GM23338 (cell line): ENCODE measurements at regions not wholly inside any gene's neighbourhood (a gene's known extent, or its start where the extent isn't known, plus 50 kb on each side); places are given as distances from the start of the nearest gene placed in this dataset.

Experiments used
- ATAC-seq: fragments of 200-7000 bp; cut with Tn5 transposase; 3 replicates; pipeline ENCODE4 v1.9.1; 2020
- DNase-seq: peaks from one replicate; pipeline ENCODE4 v3.0.0-alpha.2; 2015; ENCODE audit warnings: low spot score
- H2AFZ ChIP-seq: fragments of 200-600 bp; sonication (generic); 2 replicates; pipeline ENCODE4 v1.8.0; 2016; ENCODE audit warnings: antibody characterized with exemption, mild to moderate bottlenecking, moderate library complexity
- H3F3A ChIP-seq: fragments of 200-600 bp; sonication (generic); replicated peaks from 2 replicates; pipeline ENCODE4 v1.8.0; 2017; ENCODE audit warnings: antibody characterized with exemption, mixed run types, low read depth
- H3K27ac ChIP-seq: fragments of 200-600 bp; sonication (generic); 2 replicates; pipeline ENCODE4 v1.6.1; 2016; ENCODE audit warnings: low read depth
- H3K27me3 ChIP-seq: fragments of 200-600 bp; sonication (generic); 2 replicates; pipeline ENCODE4 v1.8.0; 2016; ENCODE audit warnings: mild to moderate bottlenecking, mixed run types, moderate library complexity; ENCODE audit not compliant: insufficient read depth
- H3K36me3 ChIP-seq: fragments of 200-600 bp; sonication (generic); 2 replicates; pipeline ENCODE4 v1.8.0; 2016; ENCODE audit warnings: mild to moderate bottlenecking; ENCODE audit not compliant: insufficient read depth
- H3K4me1 ChIP-seq: fragments of 200-600 bp; sonication (generic); 2 replicates; pipeline ENCODE4 v1.8.0; 2016; ENCODE audit warnings: mild to moderate bottlenecking, moderate library complexity; ENCODE audit not compliant: insufficient read depth
- H3K4me2 ChIP-seq: fragments of 200-600 bp; sonication (generic); 2 replicates; pipeline ENCODE4 v1.7.1; 2017; ENCODE audit warnings: mixed run types
- H3K4me3 ChIP-seq: fragments of 200-600 bp; sonication (generic); 2 replicates; pipeline ENCODE4 v1.6.1; 2016; ENCODE audit warnings: mixed run types
- H3K79me2 ChIP-seq: fragments of 200-600 bp; sonication (generic); replicated peaks from 2 replicates; pipeline ENCODE4 v1.8.0; 2017; ENCODE audit warnings: mild to moderate bottlenecking; ENCODE audit not compliant: insufficient read depth
- H3K9me2 ChIP-seq: fragments of 200-600 bp; sonication (generic); 2 replicates; pipeline ENCODE4 v1.8.0; 2017; ENCODE audit not compliant: insufficient read depth
- H4K20me1 ChIP-seq: fragments of 200-600 bp; sonication (generic); replicated peaks from 2 replicates; pipeline ENCODE4 v1.8.0; 2017; ENCODE audit warnings: mild to moderate bottlenecking; ENCODE audit not compliant: insufficient read depth
- H3K27ac Mint-ChIP-seq: 2 replicates; pipeline ENCODE4 v1.8.0; 2020; ENCODE audit warnings: inconsistent platforms, mild to moderate bottlenecking, moderate library complexity, mixed read lengths
- H3K27me3 Mint-ChIP-seq: 3 replicates; pipeline ENCODE4 v1.8.0; 2022; ENCODE audit warnings: low read depth, mild to moderate bottlenecking, moderate library complexity, mixed read lengths, inconsistent platforms; ENCODE audit not compliant: insufficient read depth, poor library complexity
- H3K36me3 Mint-ChIP-seq: 3 replicates; pipeline ENCODE4 v1.8.0; 2021; ENCODE audit warnings: low read depth, mild to moderate bottlenecking, inconsistent platforms, moderate library complexity, mixed read lengths
- H3K4me1 Mint-ChIP-seq: 3 replicates; pipeline ENCODE4 v1.8.0; 2020; ENCODE audit warnings: mild to moderate bottlenecking, inconsistent platforms, mixed read lengths
- H3K4me3 Mint-ChIP-seq: 3 replicates; pipeline ENCODE4 v1.8.0; 2021; ENCODE audit warnings: moderate library complexity, mild to moderate bottlenecking, inconsistent platforms, mixed read lengths
- H3K9me3 Mint-ChIP-seq: 3 replicates; pipeline ENCODE4 v1.8.0; 2020; ENCODE audit warnings: moderate library complexity, mild to moderate bottlenecking, inconsistent platforms, mixed read lengths
- CREB1 ChIP-seq: fragments of 250-450 bp; sonication (Bioruptor Pico); IDR thresholded peaks from 2 replicates; pipeline ENCODE4 v1.5.0; 2020; ENCODE audit warnings: low read depth, mild to moderate bottlenecking, moderate library complexity
- EZH2 ChIP-seq: fragments of 200-600 bp; sonication (generic); IDR thresholded peaks from one replicate; pipeline ENCODE4 v1.8.0; 2017; ENCODE audit warnings: antibody characterized with exemption, mild to moderate bottlenecking, low read depth; ENCODE audit not compliant: unreplicated experiment
- EZH2phosphoT487 ChIP-seq: fragments of 200-600 bp; sonication (generic); IDR thresholded peaks from one replicate; pipeline ENCODE4 v1.8.1; 2018; ENCODE audit warnings: antibody characterized with exemption; ENCODE audit not compliant: unreplicated experiment
- JUNB ChIP-seq: IDR thresholded peaks from one replicate; pipeline ENCODE4 v1.6.1; 2016; ENCODE audit warnings: antibody characterized with exemption; ENCODE audit not compliant: unreplicated experiment
- NANOG ChIP-seq: IDR thresholded peaks from 2 replicates; pipeline ENCODE4 v1.6.1; 2016; ENCODE audit warnings: antibody characterized with exemption, borderline replicate concordance
- POLR2AphosphoS5 ChIP-seq: IDR thresholded peaks from 2 replicates; pipeline ENCODE4 v1.6.1; 2016; ENCODE audit warnings: antibody characterized with exemption, low read depth
- STAT1 ChIP-seq: IDR thresholded peaks from one replicate; pipeline ENCODE4 v1.6.1; 2016; ENCODE audit warnings: antibody characterized with exemption; ENCODE audit not compliant: unreplicated experiment
- ZNF114 ChIP-seq: fragments of 250-450 bp; sonication (Bioruptor Pico); IDR thresholded peaks from 2 replicates; pipeline ENCODE4 v1.5.0; 2020; ENCODE audit warnings: mild to moderate bottlenecking, moderate library complexity
- ZNF331 ChIP-seq: fragments of 250-450 bp; sonication (Bioruptor Pico); IDR thresholded peaks from 2 replicates; pipeline ENCODE4 v1.5.0; 2020; ENCODE audit warnings: low read depth, mild to moderate bottlenecking, moderate library complexity
- TF ChIP-seq, protein P1 (sequence below): IDR thresholded peaks from 2 replicates; pipeline ENCODE4 v1.6.1; 2016; ENCODE audit warnings: antibody characterized with exemption
- TF ChIP-seq, protein P2 (sequence below): fragments of 250-450 bp; sonication (Bioruptor Pico); IDR thresholded peaks from 2 replicates; pipeline ENCODE4 v1.5.0; 2020; ENCODE audit warnings: mild to moderate bottlenecking, moderate library complexity
- TF ChIP-seq, protein P3 (sequence below), 2 experiments: fragments of 200-600 bp in 1 of 2; sonication (generic) in 1 of 2; conservative IDR thresholded peaks; 2 replicates each; pipeline versions ENCODE4 v1.5.1 to v1.6.1; 2016 to 2017; ENCODE audit warnings: antibody characterized with exemption in 2 of 2, low read depth in 2 of 2, mild to moderate bottlenecking in 2 of 2, moderate library complexity in 1 of 2
- TF ChIP-seq, protein P4 (sequence below): IDR thresholded peaks from one replicate; pipeline ENCODE4 v1.6.1; 2018; ENCODE audit warnings: antibody characterized with exemption; ENCODE audit not compliant: unreplicated experiment

DNA sequence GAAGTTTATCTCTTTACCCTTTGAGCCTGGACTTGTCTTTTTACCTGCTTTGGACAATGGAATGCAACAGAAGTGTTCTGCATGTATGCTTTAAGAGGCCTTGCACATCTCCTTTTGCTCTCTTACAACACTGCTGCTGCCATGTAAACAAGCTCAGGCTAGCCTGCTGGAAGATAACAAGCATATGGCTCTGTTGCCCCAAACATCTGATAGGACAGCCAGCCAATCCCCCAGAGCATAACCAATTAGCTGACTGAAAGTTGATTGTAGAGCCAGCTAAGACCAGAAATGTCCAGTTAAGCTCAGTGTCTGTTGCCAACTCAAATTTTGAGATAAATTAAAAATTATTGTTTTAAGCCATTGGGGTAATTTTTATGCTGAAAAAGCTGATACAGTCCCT lies 510.6 kb upstream of the CNKSR2 start:
- H3F3A ChIP-seq = no peaks in the 10 kb centered on the region
- Mint-ChIP-seq H3K9me3 (peaks cover 31% of the 10 kb centered on the region), H3K4me1 (no peaks in the 10 kb centered on the region)

More for the DNA sequence above, 510.6 kb upstream of the CNKSR2 start:
- Histone ChIP-seq H3K4me3 (no peak overlapping the region), H3K36me3 (no peaks in the 10 kb centered on the region), H3K79me2 (no peaks in the 10 kb centered on the region), H4K20me1 (no peaks in the 10 kb centered on the region), H3K27ac (no peak overlapping the region), H3K27me3 (no peaks in the 10 kb centered on the region), H3K9me2 (no peaks in the 10 kb centered on the region), H3K4me2 (no peak overlapping the region), H2AFZ (no peak overlapping the region), H3K4me1 (no peaks in the 10 kb centered on the region)
- ATAC-seq (no peak), DNase-seq (no peak)
- Mint-ChIP-seq H3K27ac (no peak overlapping the region), H3K27me3 (no peaks in the 10 kb centered on the region), H3K36me3 (peaks cover 13% of the 10 kb centered on the region), H3K4me3 (no peak overlapping the region)
- TF ChIP-seq CREB1 (CRISPR knock-in tag) (no peak), EZH2 (no peak), EZH2phosphoT487 (no peak), NANOG (no peak), ZNF114 (CRISPR knock-in tag) (no peak), POLR2AphosphoS5 (no peak), STAT1 (no peak), ZNF331 (no peak), JUNB (no peak)
- TF ChIP-seq, protein P1, sequence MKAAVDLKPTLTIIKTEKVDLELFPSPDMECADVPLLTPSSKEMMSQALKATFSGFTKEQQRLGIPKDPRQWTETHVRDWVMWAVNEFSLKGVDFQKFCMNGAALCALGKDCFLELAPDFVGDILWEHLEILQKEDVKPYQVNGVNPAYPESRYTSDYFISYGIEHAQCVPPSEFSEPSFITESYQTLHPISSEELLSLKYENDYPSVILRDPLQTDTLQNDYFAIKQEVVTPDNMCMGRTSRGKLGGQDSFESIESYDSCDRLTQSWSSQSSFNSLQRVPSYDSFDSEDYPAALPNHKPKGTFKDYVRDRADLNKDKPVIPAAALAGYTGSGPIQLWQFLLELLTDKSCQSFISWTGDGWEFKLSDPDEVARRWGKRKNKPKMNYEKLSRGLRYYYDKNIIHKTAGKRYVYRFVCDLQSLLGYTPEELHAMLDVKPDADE = no peak
- TF ChIP-seq, protein P2, sequence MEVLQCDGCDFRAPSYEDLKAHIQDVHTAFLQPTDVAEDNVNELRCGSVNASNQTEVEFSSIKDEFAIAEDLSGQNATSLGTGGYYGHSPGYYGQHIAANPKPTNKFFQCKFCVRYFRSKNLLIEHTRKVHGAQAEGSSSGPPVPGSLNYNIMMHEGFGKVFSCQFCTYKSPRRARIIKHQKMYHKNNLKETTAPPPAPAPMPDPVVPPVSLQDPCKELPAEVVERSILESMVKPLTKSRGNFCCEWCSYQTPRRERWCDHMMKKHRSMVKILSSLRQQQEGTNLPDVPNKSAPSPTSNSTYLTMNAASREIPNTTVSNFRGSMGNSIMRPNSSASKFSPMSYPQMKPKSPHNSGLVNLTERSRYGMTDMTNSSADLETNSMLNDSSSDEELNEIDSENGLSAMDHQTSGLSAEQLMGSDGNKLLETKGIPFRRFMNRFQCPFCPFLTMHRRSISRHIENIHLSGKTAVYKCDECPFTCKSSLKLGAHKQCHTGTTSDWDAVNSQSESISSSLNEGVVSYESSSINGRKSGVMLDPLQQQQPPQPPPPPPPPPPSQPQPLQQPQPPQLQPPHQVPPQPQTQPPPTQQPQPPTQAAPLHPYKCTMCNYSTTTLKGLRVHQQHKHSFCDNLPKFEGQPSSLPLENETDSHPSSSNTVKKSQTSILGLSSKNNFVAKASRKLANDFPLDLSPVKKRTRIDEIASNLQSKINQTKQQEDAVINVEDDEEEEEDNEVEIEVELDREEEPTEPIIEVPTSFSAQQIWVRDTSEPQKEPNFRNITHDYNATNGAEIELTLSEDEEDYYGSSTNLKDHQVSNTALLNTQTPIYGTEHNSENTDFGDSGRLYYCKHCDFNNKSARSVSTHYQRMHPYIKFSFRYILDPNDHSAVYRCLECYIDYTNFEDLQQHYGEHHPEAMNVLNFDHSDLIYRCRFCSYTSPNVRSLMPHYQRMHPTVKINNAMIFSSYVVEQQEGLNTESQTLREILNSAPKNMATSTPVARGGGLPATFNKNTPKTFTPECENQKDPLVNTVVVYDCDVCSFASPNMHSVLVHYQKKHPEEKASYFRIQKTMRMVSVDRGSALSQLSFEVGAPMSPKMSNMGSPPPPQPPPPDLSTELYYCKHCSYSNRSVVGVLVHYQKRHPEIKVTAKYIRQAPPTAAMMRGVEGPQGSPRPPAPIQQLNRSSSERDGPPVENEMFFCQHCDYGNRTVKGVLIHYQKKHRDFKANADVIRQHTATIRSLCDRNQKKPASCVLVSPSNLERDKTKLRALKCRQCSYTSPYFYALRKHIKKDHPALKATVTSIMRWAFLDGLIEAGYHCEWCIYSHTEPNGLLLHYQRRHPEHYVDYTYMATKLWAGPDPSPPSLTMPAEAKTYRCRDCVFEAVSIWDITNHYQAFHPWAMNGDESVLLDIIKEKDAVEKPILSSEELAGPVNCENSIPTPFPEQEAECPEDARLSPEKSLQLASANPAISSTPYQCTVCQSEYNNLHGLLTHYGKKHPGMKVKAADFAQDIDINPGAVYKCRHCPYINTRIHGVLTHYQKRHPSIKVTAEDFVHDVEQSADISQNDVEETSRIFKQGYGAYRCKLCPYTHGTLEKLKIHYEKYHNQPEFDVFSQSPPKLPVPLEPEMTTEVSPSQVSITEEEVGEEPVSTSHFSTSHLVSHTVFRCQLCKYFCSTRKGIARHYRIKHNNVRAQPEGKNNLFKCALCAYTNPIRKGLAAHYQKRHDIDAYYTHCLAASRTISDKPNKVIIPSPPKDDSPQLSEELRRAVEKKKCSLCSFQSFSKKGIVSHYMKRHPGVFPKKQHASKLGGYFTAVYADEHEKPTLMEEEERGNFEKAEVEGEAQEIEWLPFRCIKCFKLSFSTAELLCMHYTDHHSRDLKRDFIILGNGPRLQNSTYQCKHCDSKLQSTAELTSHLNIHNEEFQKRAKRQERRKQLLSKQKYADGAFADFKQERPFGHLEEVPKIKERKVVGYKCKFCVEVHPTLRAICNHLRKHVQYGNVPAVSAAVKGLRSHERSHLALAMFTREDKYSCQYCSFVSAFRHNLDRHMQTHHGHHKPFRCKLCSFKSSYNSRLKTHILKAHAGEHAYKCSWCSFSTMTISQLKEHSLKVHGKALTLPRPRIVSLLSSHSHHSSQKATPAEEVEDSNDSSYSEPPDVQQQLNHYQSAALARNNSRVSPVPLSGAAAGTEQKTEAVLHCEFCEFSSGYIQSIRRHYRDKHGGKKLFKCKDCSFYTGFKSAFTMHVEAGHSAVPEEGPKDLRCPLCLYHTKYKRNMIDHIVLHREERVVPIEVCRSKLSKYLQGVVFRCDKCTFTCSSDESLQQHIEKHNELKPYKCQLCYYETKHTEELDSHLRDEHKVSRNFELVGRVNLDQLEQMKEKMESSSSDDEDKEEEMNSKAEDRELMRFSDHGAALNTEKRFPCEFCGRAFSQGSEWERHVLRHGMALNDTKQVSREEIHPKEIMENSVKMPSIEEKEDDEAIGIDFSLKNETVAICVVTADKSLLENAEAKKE (CRISPR knock-in tag) = no peak
- TF ChIP-seq, protein P3, sequence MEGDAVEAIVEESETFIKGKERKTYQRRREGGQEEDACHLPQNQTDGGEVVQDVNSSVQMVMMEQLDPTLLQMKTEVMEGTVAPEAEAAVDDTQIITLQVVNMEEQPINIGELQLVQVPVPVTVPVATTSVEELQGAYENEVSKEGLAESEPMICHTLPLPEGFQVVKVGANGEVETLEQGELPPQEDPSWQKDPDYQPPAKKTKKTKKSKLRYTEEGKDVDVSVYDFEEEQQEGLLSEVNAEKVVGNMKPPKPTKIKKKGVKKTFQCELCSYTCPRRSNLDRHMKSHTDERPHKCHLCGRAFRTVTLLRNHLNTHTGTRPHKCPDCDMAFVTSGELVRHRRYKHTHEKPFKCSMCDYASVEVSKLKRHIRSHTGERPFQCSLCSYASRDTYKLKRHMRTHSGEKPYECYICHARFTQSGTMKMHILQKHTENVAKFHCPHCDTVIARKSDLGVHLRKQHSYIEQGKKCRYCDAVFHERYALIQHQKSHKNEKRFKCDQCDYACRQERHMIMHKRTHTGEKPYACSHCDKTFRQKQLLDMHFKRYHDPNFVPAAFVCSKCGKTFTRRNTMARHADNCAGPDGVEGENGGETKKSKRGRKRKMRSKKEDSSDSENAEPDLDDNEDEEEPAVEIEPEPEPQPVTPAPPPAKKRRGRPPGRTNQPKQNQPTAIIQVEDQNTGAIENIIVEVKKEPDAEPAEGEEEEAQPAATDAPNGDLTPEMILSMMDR (conservative IDR thresholded peaks at IDR 0.05; ENCODE audit: low read depth in 2 of 2) = no peak
- TF ChIP-seq, protein P4, sequence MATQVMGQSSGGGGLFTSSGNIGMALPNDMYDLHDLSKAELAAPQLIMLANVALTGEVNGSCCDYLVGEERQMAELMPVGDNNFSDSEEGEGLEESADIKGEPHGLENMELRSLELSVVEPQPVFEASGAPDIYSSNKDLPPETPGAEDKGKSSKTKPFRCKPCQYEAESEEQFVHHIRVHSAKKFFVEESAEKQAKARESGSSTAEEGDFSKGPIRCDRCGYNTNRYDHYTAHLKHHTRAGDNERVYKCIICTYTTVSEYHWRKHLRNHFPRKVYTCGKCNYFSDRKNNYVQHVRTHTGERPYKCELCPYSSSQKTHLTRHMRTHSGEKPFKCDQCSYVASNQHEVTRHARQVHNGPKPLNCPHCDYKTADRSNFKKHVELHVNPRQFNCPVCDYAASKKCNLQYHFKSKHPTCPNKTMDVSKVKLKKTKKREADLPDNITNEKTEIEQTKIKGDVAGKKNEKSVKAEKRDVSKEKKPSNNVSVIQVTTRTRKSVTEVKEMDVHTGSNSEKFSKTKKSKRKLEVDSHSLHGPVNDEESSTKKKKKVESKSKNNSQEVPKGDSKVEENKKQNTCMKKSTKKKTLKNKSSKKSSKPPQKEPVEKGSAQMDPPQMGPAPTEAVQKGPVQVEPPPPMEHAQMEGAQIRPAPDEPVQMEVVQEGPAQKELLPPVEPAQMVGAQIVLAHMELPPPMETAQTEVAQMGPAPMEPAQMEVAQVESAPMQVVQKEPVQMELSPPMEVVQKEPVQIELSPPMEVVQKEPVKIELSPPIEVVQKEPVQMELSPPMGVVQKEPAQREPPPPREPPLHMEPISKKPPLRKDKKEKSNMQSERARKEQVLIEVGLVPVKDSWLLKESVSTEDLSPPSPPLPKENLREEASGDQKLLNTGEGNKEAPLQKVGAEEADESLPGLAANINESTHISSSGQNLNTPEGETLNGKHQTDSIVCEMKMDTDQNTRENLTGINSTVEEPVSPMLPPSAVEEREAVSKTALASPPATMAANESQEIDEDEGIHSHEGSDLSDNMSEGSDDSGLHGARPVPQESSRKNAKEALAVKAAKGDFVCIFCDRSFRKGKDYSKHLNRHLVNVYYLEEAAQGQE = no peak
